SK-N-MC (cell line): ENCODE measurements at regions not wholly inside any gene's neighbourhood (a gene's known extent, or its start where the extent isn't known, plus 50 kb on each side); places are given as distances from the start of the nearest gene placed in this dataset.

ENCODE experiments used
- DNase-seq: peaks from one replicate; pipeline ENCODE4 v3.0.0-alpha.2; 2011; ENCODE audit warnings: low read depth, low spot score
- H3K27ac ChIP-seq: fragments of 200-600 bp; sonication (generic); 2 replicates; pipeline ENCODE4 v1.5.1; 2016; ENCODE audit warnings: mixed run types
- H3K36me3 ChIP-seq: fragments of 200-600 bp; sonication (generic); 2 replicates; pipeline ENCODE4 v1.6.1; 2017; ENCODE audit warnings: antibody characterized with exemption, low read length, mixed read lengths; ENCODE audit not compliant: insufficient read depth
- H3K4me3 ChIP-seq: fragments of 200-600 bp; sonication (generic); 2 replicates; pipeline ENCODE4 v1.5.1; 2016
- H3K9ac ChIP-seq: fragments of 200-600 bp; sonication (generic); 2 replicates; pipeline ENCODE4 v1.8.0; 2017; ENCODE audit warnings: mixed run types, mixed read lengths; ENCODE audit not compliant: insufficient read length
- H3K9me3 ChIP-seq: fragments of 200-600 bp; sonication (generic); 2 replicates; pipeline ENCODE4 v1.6.1; 2017; ENCODE audit warnings: low read depth, mild to moderate bottlenecking, antibody characterized with exemption, low read length, moderate library complexity, mixed read lengths
- EZH2 ChIP-seq: fragments of 200-600 bp; sonication (generic); IDR thresholded peaks from one replicate; pipeline ENCODE4 v1.6.1; 2017; ENCODE audit warnings: antibody characterized with exemption
- FOXP2 ChIP-seq: optimal IDR thresholded peaks from 2 replicates; pipeline ENCODE3; 2011; ENCODE audit warnings: mild to moderate bottlenecking, moderate library complexity; ENCODE audit not compliant: insufficient read depth; ENCODE audit errors: extremely low read length, control extremely low read depth
- POLR2AphosphoS5 ChIP-seq: IDR thresholded peaks from 2 replicates; pipeline ENCODE4 v1.6.1; 2012; ENCODE audit warnings: mild to moderate bottlenecking, low read depth, low read length, borderline replicate concordance

DNA sequence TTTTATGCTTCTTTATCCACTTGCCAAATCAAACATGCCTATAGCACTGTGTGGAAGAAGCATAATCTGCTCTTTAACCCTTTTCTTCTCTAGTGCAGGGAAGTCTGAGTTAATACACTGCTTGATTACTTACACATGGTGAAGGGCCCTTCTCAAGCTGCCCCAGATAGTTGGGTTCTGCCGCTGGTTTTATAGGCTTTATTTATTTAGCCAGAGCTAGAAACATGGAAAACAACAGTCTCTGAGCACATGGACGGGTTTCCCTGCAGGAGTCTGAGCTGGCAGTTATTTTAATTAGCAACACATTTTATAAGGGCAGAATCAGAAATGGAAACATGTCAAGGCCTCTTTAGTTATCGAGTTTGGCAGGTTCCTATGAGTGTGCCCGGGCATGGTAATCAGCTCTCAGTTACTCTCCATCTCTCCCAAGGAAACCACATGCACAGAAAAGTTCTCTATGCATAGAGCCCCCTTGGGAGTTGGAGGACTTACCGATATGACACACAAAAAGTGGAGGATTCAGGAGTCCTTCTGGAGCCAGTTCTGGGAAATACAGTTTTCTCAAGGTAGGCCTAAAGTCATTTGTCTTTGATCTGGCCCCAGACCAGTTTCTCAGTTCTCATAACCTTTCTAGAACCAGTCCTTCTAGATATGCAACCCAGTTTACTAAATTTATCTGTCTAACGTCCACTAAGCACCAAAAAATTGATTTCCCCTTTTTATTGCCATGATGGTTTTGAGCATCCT, 564.8 kb downstream of the ACTL7B start:
- H3K27ac ChIP-seq, result no peak overlapping the region
- H3K9me3 ChIP-seq, result no peaks in the 10 kb centered on the region
- H3K36me3 ChIP-seq, result no peaks in the 10 kb centered on the region
- no peak overlapping the region for H3K9ac ChIP-seq
- TF ChIP-seq FOXP2 (no peak), EZH2 (no peak), POLR2AphosphoS5 (no peak)
- H3K4me3 ChIP-seq, result no peak overlapping the region
- DNase-seq, result no peak

DNA sequence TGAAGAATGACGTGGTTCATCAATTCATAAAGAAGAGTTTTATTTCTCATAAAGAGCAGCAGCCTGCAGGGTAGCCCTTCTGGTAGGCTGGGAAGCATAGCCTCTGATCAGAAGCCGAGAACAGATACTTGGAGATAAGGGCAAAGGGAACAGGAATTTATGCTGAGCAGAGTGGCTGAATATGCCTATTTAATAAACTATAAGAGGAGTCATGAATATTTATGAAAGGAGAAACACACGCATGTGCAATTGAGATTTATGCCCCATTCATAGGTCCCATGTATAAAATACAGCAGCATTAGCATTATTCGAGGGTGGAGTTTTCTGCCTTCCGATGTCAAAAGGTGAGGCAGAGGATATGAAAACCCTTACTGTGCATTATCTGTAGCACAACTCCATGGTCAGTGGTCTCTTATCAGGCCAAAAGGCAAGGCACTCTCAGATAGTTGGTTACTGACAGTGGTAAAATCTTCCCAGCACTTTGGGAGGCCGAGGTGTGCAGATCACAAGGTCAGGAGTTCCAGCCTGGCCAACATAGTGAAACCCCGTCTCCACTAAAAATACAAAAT, 569.1 kb downstream of the ACTL7B start:
- Histone ChIP-seq H3K27ac (no peak overlapping the region), H3K9me3 (no peaks in the 10 kb centered on the region), H3K9ac (no peak overlapping the region), H3K4me3 (no peak overlapping the region), H3K36me3 (no peaks in the 10 kb centered on the region)
- TF ChIP-seq POLR2AphosphoS5 (no peak), EZH2 (no peak)
- DNase-seq, result no peak

DNA sequence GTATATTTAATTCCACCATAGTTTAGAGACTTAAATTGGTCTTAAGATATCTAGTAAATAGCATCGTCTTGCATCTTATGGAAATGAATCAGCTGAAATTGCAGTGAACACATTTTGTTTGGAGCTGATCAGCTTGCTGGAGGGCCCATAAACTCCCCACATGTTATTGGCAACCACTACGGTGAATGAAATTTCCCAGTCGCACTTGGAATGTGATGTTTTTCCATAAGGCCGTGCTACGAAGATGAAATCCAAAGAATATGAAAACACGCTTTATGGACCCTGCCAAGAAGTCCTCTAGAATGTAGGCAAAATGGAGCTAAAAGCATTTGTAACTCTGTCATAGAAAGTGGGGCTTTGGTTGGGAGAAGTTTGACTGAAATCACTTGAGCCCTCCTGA, 572.1 kb downstream of the ACTL7B start:
- no peak overlapping the region for H3K9ac ChIP-seq
- no peaks in the 10 kb centered on the region for H3K9me3 ChIP-seq
- H3K27ac ChIP-seq, result no peak overlapping the region
- H3K36me3 ChIP-seq, result no peaks in the 10 kb centered on the region
- no peak overlapping the region for H3K4me3 ChIP-seq
- TF ChIP-seq FOXP2 (no peak), EZH2 (no peak)
- DNase-seq, result no peak

DNA sequence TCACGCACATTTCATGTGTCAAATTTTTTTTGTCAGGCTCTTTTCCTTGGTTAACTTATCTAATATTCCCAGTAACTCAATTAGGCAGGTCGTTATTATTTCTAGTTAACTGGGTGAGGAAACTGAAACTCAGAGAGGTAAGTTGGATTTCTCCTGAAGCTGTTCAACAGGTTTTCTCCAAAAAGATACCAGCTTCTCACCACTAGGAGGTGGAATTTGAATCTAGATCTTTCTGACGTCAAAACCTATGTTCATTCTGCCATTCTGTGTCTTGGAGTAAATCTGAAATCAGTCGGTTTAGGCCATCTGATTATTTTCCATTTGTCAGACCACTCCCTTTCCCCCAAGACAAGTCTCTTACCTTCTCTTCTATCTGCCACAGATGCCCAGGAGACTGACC, 572.9 kb downstream of the ACTL7B start:
- Histone ChIP-seq H3K9ac (no peak overlapping the region), H3K4me3 (no peak overlapping the region), H3K36me3 (no peaks in the 10 kb centered on the region), H3K27ac (no peak overlapping the region), H3K9me3 (no peaks in the 10 kb centered on the region)
- DNase-seq, result no peak
- TF ChIP-seq POLR2AphosphoS5 (no peak), EZH2 (no peak), FOXP2 (no peak)

DNA sequence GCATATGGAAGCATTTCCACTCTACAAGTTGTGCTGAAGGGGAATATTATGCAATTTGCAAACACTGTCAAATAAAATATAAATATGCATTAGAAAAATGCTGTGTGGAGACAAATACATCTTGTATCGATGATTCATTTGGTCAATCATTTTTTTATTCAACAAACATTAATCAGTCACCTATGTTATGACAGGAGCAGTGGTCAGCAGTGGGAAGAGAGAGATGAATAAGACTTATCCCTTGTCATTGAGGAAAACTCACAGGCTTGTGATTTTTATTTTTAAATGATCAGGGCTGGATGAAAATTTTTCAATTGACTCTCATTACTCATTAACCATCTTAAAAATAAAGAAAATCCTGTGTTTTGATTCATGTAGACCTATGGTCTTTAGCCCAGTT, 574.1 kb downstream of the ACTL7B start:
- Histone ChIP-seq H3K9ac (no peak overlapping the region), H3K9me3 (no peaks in the 10 kb centered on the region), H3K27ac (no peak overlapping the region), H3K4me3 (no peak overlapping the region), H3K36me3 (no peaks in the 10 kb centered on the region)
- TF ChIP-seq FOXP2, result no peak
- TF ChIP-seq POLR2AphosphoS5, result no peak
- TF ChIP-seq EZH2, result no peak
- no peak for DNase-seq

DNA sequence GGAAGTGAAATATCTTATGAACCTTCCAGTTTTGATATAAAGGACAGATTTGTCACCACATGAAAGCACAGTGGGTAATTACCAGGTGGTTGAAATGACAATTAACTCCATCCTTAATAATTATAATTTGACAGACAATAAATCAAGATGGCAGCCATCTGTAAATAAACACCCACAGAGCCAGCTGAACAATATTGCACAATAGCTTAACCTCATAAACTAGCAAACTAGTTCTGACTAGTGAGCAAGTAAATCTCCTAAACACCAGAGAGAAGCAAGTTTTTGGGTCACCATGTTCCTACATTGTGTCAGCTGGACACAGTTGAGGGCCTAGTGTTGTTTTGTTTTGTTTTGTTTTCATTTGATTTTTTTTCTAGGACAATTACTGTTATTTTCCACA, 577.4 kb downstream of the ACTL7B start:
- H3K36me3 ChIP-seq, result no peaks in the 10 kb centered on the region
- TF ChIP-seq EZH2 (no peak), FOXP2 (no peak), POLR2AphosphoS5 (no peak)
- H3K9me3 ChIP-seq, result no peaks in the 10 kb centered on the region
- no peak for DNase-seq
- no peak overlapping the region for H3K4me3 ChIP-seq
- no peak overlapping the region for H3K9ac ChIP-seq
- H3K27ac ChIP-seq, result no peak overlapping the region

DNA sequence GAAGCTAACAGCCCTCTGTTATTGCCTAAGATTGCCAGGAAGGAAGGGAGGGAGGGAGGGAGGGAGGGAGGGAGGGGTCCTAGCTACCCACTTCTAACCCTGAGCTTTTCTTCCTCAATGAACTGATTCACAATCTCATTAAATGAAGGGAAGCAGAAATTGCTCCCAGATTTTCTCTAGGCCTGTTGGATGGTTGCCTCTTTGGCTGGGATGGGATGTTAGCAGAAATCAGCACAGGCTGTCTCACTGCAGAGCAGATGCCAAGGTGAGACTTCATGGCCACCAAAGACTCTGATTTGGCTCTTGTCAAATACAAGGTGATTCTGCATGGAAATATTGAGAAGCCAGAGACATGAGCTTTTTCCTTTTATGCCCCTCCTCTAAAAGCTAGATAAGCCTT, 578.6 kb downstream of the ACTL7B start:
- H3K9me3 ChIP-seq, result no peaks in the 10 kb centered on the region
- no peak overlapping the region for H3K4me3 ChIP-seq
- no peak for DNase-seq
- H3K36me3 ChIP-seq, result no peaks in the 10 kb centered on the region
- no peak overlapping the region for H3K9ac ChIP-seq
- TF ChIP-seq EZH2, result no peak
- no peak for TF ChIP-seq POLR2AphosphoS5
- no peak for TF ChIP-seq FOXP2
- H3K27ac ChIP-seq, result no peak overlapping the region

DNA sequence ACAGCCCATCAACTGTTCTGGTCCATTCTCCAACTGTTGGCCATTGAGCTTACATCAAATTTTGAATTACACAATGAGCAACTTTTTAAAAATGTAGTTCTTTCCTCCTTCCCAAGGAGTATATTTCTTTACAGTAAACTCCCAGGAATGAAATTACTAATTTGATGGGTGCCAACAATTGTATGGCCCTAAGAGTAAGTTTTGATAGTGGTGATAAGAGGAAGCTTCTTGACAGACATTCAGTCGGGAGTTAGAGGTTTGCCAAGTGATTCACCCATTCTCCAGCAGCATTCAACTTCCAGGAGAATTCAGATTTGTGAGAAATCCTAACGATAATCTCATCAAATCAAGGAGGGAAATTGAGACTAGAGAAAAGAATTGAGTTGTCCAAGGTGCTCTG, 579.9 kb downstream of the ACTL7B start:
- TF ChIP-seq EZH2, result no peak
- TF ChIP-seq FOXP2, result no peak
- no peak for TF ChIP-seq POLR2AphosphoS5

DNA sequence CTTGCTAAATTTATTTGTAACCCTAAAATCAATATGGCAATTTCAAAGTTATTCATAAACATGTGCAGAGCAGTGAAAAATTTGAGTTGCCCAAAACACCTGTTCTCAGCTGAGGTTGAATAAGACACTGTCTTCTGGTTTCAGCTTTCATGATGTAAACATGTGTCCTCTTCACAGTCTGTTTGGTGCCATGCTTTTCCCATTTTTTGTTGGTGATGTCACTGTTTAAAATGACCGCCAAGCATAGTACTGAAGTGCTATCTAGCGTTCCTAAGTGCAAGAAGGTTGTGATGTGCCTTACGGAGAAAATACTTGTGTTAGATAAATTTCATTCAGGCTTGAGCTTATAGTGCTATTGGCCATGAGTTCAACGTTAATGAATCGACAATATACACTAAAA, 580.8 kb downstream of the ACTL7B start:
- Histone ChIP-seq H3K36me3 (no peaks in the 10 kb centered on the region), H3K27ac (no peak overlapping the region), H3K9ac (no peak overlapping the region), H3K9me3 (no peaks in the 10 kb centered on the region), H3K4me3 (no peak overlapping the region)
- TF ChIP-seq EZH2 (no peak), FOXP2 (no peak), POLR2AphosphoS5 (no peak)
- no peak for DNase-seq

More for the DNA sequence above, 579.9 kb downstream of the ACTL7B start:
- Histone ChIP-seq H3K27ac (no peak overlapping the region), H3K4me3 (no peak overlapping the region), H3K9me3 (no peaks in the 10 kb centered on the region), H3K36me3 (no peaks in the 10 kb centered on the region), H3K9ac (no peak overlapping the region)
- no peak for DNase-seq
